H9 (cell line): ENCODE measurements at regions not wholly inside any gene's neighbourhood (a gene's known extent, or its start where the extent isn't known, plus 50 kb on each side); places are given as distances from the start of the nearest gene placed in this dataset.

Experiments used
- DNase-seq: peaks from one replicate; pipeline ENCODE4 v3.0.0-alpha.2; 2017
- H2AFZ ChIP-seq: one replicate; pipeline ENCODE4 v1.6.1; 2013; ENCODE audit warnings: mild to moderate bottlenecking, low read length, control low read depth, moderate library complexity
- H2AK5ac ChIP-seq: 2 replicates; pipeline ENCODE4 v1.6.1; 2013; ENCODE audit warnings: low read length, control low read depth, mixed read lengths; ENCODE audit not compliant: insufficient read length
- H2BK120ac ChIP-seq: one replicate; pipeline ENCODE4 v1.6.1; 2013; ENCODE audit warnings: low read depth, mild to moderate bottlenecking, low read length, control low read depth, inconsistent platforms; ENCODE audit not compliant: poor library complexity, severe bottlenecking
- H2BK12ac ChIP-seq: 2 replicates; pipeline ENCODE4 v1.6.1; 2013; ENCODE audit warnings: low read length, control low read depth, mixed read lengths, low read depth; ENCODE audit not compliant: insufficient read length
- H2BK15ac ChIP-seq: 2 replicates; pipeline ENCODE4 v1.6.1; 2013; ENCODE audit warnings: low read depth, low read length, control low read depth
- H2BK20ac ChIP-seq: one replicate; pipeline ENCODE4 v1.6.1; 2013; ENCODE audit warnings: low read depth, mild to moderate bottlenecking, low read length, control low read depth, inconsistent platforms; ENCODE audit not compliant: poor library complexity, severe bottlenecking
- H2BK5ac ChIP-seq: 2 replicates; pipeline ENCODE4 v1.6.1; 2013; ENCODE audit warnings: low read length, control low read depth, mixed read lengths; ENCODE audit not compliant: insufficient read length
- H3K14ac ChIP-seq: 2 replicates; pipeline ENCODE4 v1.6.1; 2013; ENCODE audit warnings: low read length, control low read depth; ENCODE audit not compliant: insufficient read depth
- H3K18ac ChIP-seq: 2 replicates; pipeline ENCODE4 v1.6.1; 2013; ENCODE audit warnings: low read depth, mild to moderate bottlenecking, mixed read lengths, low read length, control low read depth; ENCODE audit not compliant: insufficient read length
- H3K23ac ChIP-seq: 2 replicates; pipeline ENCODE4 v1.6.1; 2013; ENCODE audit warnings: low read length, control low read depth, mixed read lengths, low read depth; ENCODE audit not compliant: insufficient read length
- H3K23me2 ChIP-seq: 2 replicates; pipeline ENCODE4 v1.6.1; 2013; ENCODE audit warnings: low read depth, mild to moderate bottlenecking, mixed read lengths, low read length, control low read depth; ENCODE audit not compliant: insufficient read length, poor library complexity, severe bottlenecking
- H3K27ac ChIP-seq: 2 replicates; pipeline ENCODE4 v1.5.1; 2013; ENCODE audit warnings: low read length, control low read depth, mixed read lengths, low read depth; ENCODE audit not compliant: insufficient read length
- H3K27me3 ChIP-seq: 2 replicates; pipeline ENCODE4 v1.6.1; 2013; ENCODE audit warnings: low read length, control low read depth, inconsistent platforms; ENCODE audit not compliant: insufficient read depth
- H3K4ac ChIP-seq: 2 replicates; pipeline ENCODE4 v1.6.1; 2013; ENCODE audit warnings: low read depth, mild to moderate bottlenecking, control low read depth, inconsistent platforms, low read length, moderate library complexity
- H3K4me1 ChIP-seq: 2 replicates; pipeline ENCODE4 v1.6.1; 2013; ENCODE audit warnings: low read length, control low read depth, inconsistent platforms; ENCODE audit not compliant: insufficient read depth
- H3K4me2 ChIP-seq: 2 replicates; pipeline ENCODE4 v1.6.1; 2013; ENCODE audit warnings: low read length, control low read depth, mixed read lengths; ENCODE audit not compliant: insufficient read length, insufficient read depth
- H3K56ac ChIP-seq: 2 replicates; pipeline ENCODE4 v1.6.1; 2013; ENCODE audit warnings: low read depth, mild to moderate bottlenecking, mixed read lengths, low read length, control low read depth; ENCODE audit not compliant: insufficient read length
- H3K79me1 ChIP-seq: 2 replicates; pipeline ENCODE4 v1.6.1; 2013; ENCODE audit warnings: low read depth, mild to moderate bottlenecking, moderate library complexity, low read length, control low read depth, inconsistent platforms; ENCODE audit not compliant: insufficient read depth, poor library complexity, severe bottlenecking
- H3K79me2 ChIP-seq: 2 replicates; pipeline ENCODE4 v1.6.1; 2013; ENCODE audit warnings: low read length, control low read depth, inconsistent platforms; ENCODE audit not compliant: insufficient read depth
- H3K9ac ChIP-seq: 2 replicates; pipeline ENCODE4 v1.6.1; 2013; ENCODE audit warnings: low read length, control low read depth, mixed read lengths; ENCODE audit not compliant: insufficient read length; ENCODE audit errors: extremely low read depth
- H3K9me3 ChIP-seq: one replicate; pipeline ENCODE4 v1.6.1; 2013; ENCODE audit warnings: low read depth, low read length, inconsistent platforms; ENCODE audit not compliant: control insufficient read depth
- H3T11ph ChIP-seq: one replicate; pipeline ENCODE4 v1.6.1; 2013; ENCODE audit warnings: mild to moderate bottlenecking, low read length, control low read depth, inconsistent platforms
- H4K20me1 ChIP-seq: one replicate; pipeline ENCODE4 v1.6.1; 2013; ENCODE audit not compliant: control insufficient read depth, insufficient read length, insufficient read depth
- H4K5ac ChIP-seq: 2 replicates; pipeline ENCODE4 v1.6.1; 2013; ENCODE audit warnings: low read depth, mild to moderate bottlenecking, mixed read lengths, low read length, control low read depth; ENCODE audit not compliant: insufficient read length
- H4K8ac ChIP-seq: replicated peaks from 2 replicates; pipeline ENCODE4 v1.6.1; 2013; ENCODE audit warnings: low read length, control low read depth, mixed read lengths, low read depth; ENCODE audit not compliant: insufficient read length
- H4K91ac ChIP-seq: 2 replicates; pipeline ENCODE4 v1.6.1; 2013; ENCODE audit warnings: low read depth, mild to moderate bottlenecking, moderate library complexity, mixed read lengths, low read length, control low read depth; ENCODE audit not compliant: insufficient read length
- H3K27ac Mint-ChIP-seq, 3 experiments: 2 replicates in 2 of 3; 3 replicates in 1 of 3; pipeline ENCODE4 v1.8.0; 2020 to 2021; ENCODE audit warnings: mixed read lengths in 3 of 3, mild to moderate bottlenecking in 1 of 3, moderate library complexity in 1 of 3
- H3K27me3 Mint-ChIP-seq: 2 replicates; pipeline ENCODE4 v1.8.0; 2021; ENCODE audit warnings: low read depth, mild to moderate bottlenecking, moderate library complexity, mixed read lengths
- H3K36me3 Mint-ChIP-seq, 3 experiments: 2 replicates in 2 of 3; 3 replicates in 1 of 3; pipeline ENCODE4 v1.8.0; 2020 to 2021; ENCODE audit warnings: low read depth in 3 of 3, mixed read lengths in 3 of 3; ENCODE audit not compliant: insufficient read depth in 1 of 3
- H3K4me1 Mint-ChIP-seq, 2 experiments: 2 replicates each; pipeline ENCODE4 v1.8.0; 2020; ENCODE audit warnings: mixed read lengths in 2 of 2
- H3K4me3 Mint-ChIP-seq, 2 experiments: 2 replicates in 1 of 2; 3 replicates in 1 of 2; pipeline ENCODE4 v1.8.0; 2020 to 2021; ENCODE audit warnings: mild to moderate bottlenecking in 2 of 2, mixed read lengths in 2 of 2, moderate library complexity in 1 of 2
- H3K9me3 Mint-ChIP-seq, 2 experiments: 2 replicates in 1 of 2; 3 replicates in 1 of 2; pipeline ENCODE4 v1.8.0; 2020; ENCODE audit warnings: mild to moderate bottlenecking in 2 of 2, mixed read lengths in 2 of 2, moderate library complexity in 1 of 2
- CTCF ChIP-seq: fragments of 200-600 bp; sonication (generic); conservative IDR thresholded peaks from 3 replicates; pipeline ENCODE4 v1.8.0; 2021; ENCODE audit warnings: antibody characterized with exemption, mild to moderate bottlenecking
- WGBS: extraction: QIAGEN DNeasy Blood & Tissue Kit; methylation state at CpG from one replicate; pipeline ENCODE4 v1.1.7; 2013; ENCODE audit warnings: missing lambda C conversion rate, low lambda C conversion rate, mixed read lengths; ENCODE audit not compliant: insufficient read length; ENCODE audit errors: extremely low coverage; 5-methylcytosine and 5-hydroxymethylcytosine counted together

- Histone ChIP-seq H3K4me2 (no peak overlapping the region), H2BK20ac (no peak overlapping the region), H3K79me2 (no peaks in the 10 kb centered on the region), H2BK5ac (no peak overlapping the region), H3K9me3 (no peaks in the 10 kb centered on the region), H3K79me1 (no peaks in the 10 kb centered on the region), H2BK15ac (no peak overlapping the region), H4K8ac (no peak overlapping the region), H4K91ac (no peak overlapping the region), H3K23me2 (no peaks in the 10 kb centered on the region), H3K56ac (no peak overlapping the region), H3K4ac (no peak overlapping the region), H4K20me1 (no peaks in the 10 kb centered on the region), H2BK120ac (no peak overlapping the region), H3K14ac (no peak overlapping the region), H2BK12ac (no peak overlapping the region), H3K27me3 (no peaks in the 10 kb centered on the region), H3K27ac (no peak overlapping the region), H4K5ac (no peak overlapping the region), H3K9ac (no peak overlapping the region), H3K18ac (no peak overlapping the region), H3K4me1 (no peaks in the 10 kb centered on the region), H2AFZ (no peak overlapping the region), H3K23ac (no peak overlapping the region), H2AK5ac (no peak overlapping the region), H3T11ph (no peak overlapping the region)
- Mint-ChIP-seq H3K9me3 (no peaks in the 10 kb centered on the region; a peak in 1 of 5 replicates), H3K27me3 (peaks cover 3% of the 10 kb centered on the region), H3K4me1 (no peaks in the 10 kb centered on the region), H3K36me3 (no peaks in the 10 kb centered on the region; a peak in 1 of 7 replicates), H3K27ac (no peak overlapping the region), H3K4me3 (no peak overlapping the region)
- WGBS = no CpG with 5 or more reads among the region's 5 CpGs
- TF ChIP-seq CTCF = no peak
- DNase-seq = no peak
These were observed 92.2 kb upstream of the KCTD1 start for GRCh38 chr18:26640541-26640940.
